GM23248 (cell line): ENCODE measurements at regions not wholly inside any gene's neighbourhood (a gene's known extent, or its start where the extent isn't known, plus 50 kb on each side); places are given as distances from the start of the nearest gene placed in this dataset.

Source experiments
- EZH2 ChIP-seq: fragments of 200-600 bp; sonication (generic); IDR thresholded peaks from 2 replicates; pipeline ENCODE4 v1.6.1; 2018; ENCODE audit warnings: antibody characterized with exemption, mild to moderate bottlenecking; ENCODE audit not compliant: insufficient read depth, poor library complexity, severe bottlenecking
- EZH2phosphoT487 ChIP-seq: fragments of 200-600 bp; sonication (generic); IDR thresholded peaks from 2 replicates; pipeline ENCODE4 v1.6.1; 2018; ENCODE audit warnings: antibody characterized with exemption, moderate library complexity, mild to moderate bottlenecking, low read depth; ENCODE audit not compliant: insufficient read depth

- no peak for TF ChIP-seq EZH2
- TF ChIP-seq EZH2phosphoT487, result no peak
These were observed 364.2 kb downstream of the ANKRD30A start for GRCh38 chr10:37489658-37490003.
